ENCODE measurements at regions not wholly inside any gene's neighbourhood (a gene's known extent, or its start where the extent isn't known, plus 50 kb on each side); places are given as distances from the start of the nearest gene placed in this dataset.

DNA sequence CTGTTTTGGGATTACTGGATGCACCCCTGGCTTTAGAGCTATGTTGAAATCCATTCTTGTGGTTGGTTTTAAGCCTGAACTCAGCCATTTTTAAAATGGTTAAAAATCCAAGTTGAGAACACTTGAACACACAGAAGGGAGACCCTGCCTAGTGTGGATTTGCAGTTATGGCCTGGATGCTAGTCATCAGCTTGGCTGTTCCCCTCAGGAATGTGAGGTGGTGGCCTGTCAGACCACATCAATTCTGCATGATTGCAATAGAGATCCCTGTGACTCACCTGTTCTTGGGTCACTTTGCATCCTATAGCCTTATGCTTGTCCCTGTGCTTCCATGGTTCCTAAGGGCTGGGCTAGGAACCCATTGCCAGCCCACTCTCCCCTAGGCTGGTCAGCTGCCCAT is 454.1 kb downstream of the ATP23 start:
- CTCF ChIA-PET: no interaction called here
- DNase-seq: no peak
- POLR2A ChIA-PET: no interaction called here

DNA sequence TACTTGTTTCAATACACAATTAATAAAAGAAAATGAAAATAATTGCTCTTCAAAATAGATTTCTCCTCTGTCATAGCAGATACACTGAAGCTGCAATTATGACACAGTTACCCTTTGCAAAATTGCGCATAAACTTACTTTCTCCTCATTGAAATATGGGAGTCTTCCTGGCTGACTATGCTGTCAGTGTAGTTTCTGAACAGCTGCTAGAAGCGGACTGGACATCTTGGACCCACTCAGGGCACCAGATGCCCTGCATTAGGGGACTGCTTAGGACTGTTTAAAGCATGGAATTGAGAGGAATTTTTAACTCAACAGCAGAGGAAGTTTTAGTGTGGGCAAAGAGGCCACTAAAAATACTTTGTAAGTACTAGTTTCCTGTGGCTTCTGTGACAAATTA is 454.9 kb downstream of the ATP23 start:
- no peaks in the 10 kb centered on the region for H3K79me2 ChIP-seq (ENCODE audit: insufficient read depth)
- H3K9me3 ChIP-seq: no peaks in the 10 kb centered on the region
- no peaks in the 10 kb centered on the region for H3K4me1 ChIP-seq (ENCODE audit: control insufficient read depth in 1 of 2, insufficient read depth in 2 of 2, low read depth in 1 of 2, low read length in 1 of 2)
- TF ChIP-seq FOXM1 (IDR thresholded peaks at IDR 0.05; ENCODE audit: low read depth): no peak
- TF ChIP-seq, protein P1, sequence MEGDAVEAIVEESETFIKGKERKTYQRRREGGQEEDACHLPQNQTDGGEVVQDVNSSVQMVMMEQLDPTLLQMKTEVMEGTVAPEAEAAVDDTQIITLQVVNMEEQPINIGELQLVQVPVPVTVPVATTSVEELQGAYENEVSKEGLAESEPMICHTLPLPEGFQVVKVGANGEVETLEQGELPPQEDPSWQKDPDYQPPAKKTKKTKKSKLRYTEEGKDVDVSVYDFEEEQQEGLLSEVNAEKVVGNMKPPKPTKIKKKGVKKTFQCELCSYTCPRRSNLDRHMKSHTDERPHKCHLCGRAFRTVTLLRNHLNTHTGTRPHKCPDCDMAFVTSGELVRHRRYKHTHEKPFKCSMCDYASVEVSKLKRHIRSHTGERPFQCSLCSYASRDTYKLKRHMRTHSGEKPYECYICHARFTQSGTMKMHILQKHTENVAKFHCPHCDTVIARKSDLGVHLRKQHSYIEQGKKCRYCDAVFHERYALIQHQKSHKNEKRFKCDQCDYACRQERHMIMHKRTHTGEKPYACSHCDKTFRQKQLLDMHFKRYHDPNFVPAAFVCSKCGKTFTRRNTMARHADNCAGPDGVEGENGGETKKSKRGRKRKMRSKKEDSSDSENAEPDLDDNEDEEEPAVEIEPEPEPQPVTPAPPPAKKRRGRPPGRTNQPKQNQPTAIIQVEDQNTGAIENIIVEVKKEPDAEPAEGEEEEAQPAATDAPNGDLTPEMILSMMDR (IDR thresholded peaks at IDR 0.05): no peak
- no peak for TF ChIP-seq EZH2phosphoT487 (IDR thresholded peaks at IDR 0.05; ENCODE audit: borderline replicate concordance, low read depth)
- TF ChIP-seq SIN3A (IDR thresholded peaks at IDR 0.05; ENCODE audit: borderline replicate concordance, low read depth, low read length): no peak
- no peak for TF ChIP-seq NRF1 (IDR thresholded peaks at IDR 0.05; ENCODE audit: low read depth, low read length)
- TF ChIP-seq EP300 (IDR thresholded peaks at IDR 0.05; ENCODE audit: borderline replicate concordance in 1 of 2, low read depth in 1 of 2, low read length in 1 of 2): no peak
- TF ChIP-seq, protein P2, sequence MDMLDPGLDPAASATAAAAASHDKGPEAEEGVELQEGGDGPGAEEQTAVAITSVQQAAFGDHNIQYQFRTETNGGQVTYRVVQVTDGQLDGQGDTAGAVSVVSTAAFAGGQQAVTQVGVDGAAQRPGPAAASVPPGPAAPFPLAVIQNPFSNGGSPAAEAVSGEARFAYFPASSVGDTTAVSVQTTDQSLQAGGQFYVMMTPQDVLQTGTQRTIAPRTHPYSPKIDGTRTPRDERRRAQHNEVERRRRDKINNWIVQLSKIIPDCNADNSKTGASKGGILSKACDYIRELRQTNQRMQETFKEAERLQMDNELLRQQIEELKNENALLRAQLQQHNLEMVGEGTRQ (IDR thresholded peaks at IDR 0.05; ENCODE audit: borderline replicate concordance, low read depth, low read length): no peak
- TF ChIP-seq, protein P3, sequence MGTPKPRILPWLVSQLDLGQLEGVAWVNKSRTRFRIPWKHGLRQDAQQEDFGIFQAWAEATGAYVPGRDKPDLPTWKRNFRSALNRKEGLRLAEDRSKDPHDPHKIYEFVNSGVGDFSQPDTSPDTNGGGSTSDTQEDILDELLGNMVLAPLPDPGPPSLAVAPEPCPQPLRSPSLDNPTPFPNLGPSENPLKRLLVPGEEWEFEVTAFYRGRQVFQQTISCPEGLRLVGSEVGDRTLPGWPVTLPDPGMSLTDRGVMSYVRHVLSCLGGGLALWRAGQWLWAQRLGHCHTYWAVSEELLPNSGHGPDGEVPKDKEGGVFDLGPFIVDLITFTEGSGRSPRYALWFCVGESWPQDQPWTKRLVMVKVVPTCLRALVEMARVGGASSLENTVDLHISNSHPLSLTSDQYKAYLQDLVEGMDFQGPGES (IDR thresholded peaks at IDR 0.05; ENCODE audit: low read depth, low read length): no peak
- TF ChIP-seq GATA2 (CRISPR knock-in tag; IDR thresholded peaks at IDR 0.05): no peak
- POLR2A ChIA-PET: no interaction called here
- H3K36me3 ChIP-seq (replicated peaks in 1 of 2; ENCODE audit: control insufficient read depth in 1 of 2, insufficient read depth in 2 of 2, low read length in 1 of 2): no peaks in the 10 kb centered on the region
- no peaks in the 10 kb centered on the region for H3K27me3 ChIP-seq (ENCODE audit: insufficient read depth)
- H3K9ac ChIP-seq: no peak overlapping the region
- WGBS (ENCODE audit: low lambda C conversion rate): 29% methylated on average over 2 of the region's 2 CpGs
- H3F3A ChIP-seq (replicated peaks; ENCODE audit: insufficient read depth): no peaks in the 10 kb centered on the region
- H3K9me2 ChIP-seq: no peaks in the 10 kb centered on the region
- no peak overlapping the region for H2AFZ ChIP-seq (ENCODE audit: low read depth)
- no peak overlapping the region for H3K27ac ChIP-seq (ENCODE audit: low read depth in 2 of 2, low read length in 1 of 2)
- DNase-seq: no peak
- H3K4me2 ChIP-seq: no peak overlapping the region
- no peaks in the 10 kb centered on the region for H4K20me1 ChIP-seq (ENCODE audit: insufficient read depth)
- CTCF ChIA-PET: interaction anchor here (0.9 kb wide), 1 partner anchor 14 kb away, joined by 4 read pairs; no protein-coding TSS in a partner anchor
- H3K4me3 ChIP-seq (ENCODE audit: low read depth in 2 of 2, low read length in 1 of 2): no peak overlapping the region

More for the DNA sequence above, 454.1 kb downstream of the ATP23 start:
- Histone ChIP-seq H3K27me3 (ENCODE audit: insufficient read depth) (no peaks in the 10 kb centered on the region), H3K4me2 (no peak overlapping the region), H3K9me3 (no peaks in the 10 kb centered on the region), H3K4me3 (ENCODE audit: low read depth in 2 of 2, low read length in 1 of 2) (no peak overlapping the region), H4K20me1 (ENCODE audit: insufficient read depth) (no peaks in the 10 kb centered on the region), H3K9me2 (no peaks in the 10 kb centered on the region), H3K9ac (no peak overlapping the region), H3K36me3 (replicated peaks in 1 of 2; ENCODE audit: control insufficient read depth in 1 of 2, insufficient read depth in 2 of 2, low read length in 1 of 2) (no peaks in the 10 kb centered on the region), H3F3A (replicated peaks; ENCODE audit: insufficient read depth) (no peaks in the 10 kb centered on the region), H3K4me1 (ENCODE audit: control insufficient read depth in 1 of 2, insufficient read depth in 2 of 2, low read depth in 1 of 2, low read length in 1 of 2) (no peaks in the 10 kb centered on the region), H3K79me2 (ENCODE audit: insufficient read depth) (no peaks in the 10 kb centered on the region), H2AFZ (ENCODE audit: low read depth) (no peak overlapping the region), H3K27ac (ENCODE audit: low read depth in 2 of 2, low read length in 1 of 2) (no peak overlapping the region)
- TF ChIP-seq, protein P3 (IDR thresholded peaks at IDR 0.05; ENCODE audit: low read depth, low read length): no peak
- TF ChIP-seq TAF1 (IDR thresholded peaks at IDR 0.05; ENCODE audit: borderline replicate concordance, low read depth, low read length): no peak
